Epidermal melanocyte (primary cell): ENCODE measurements at regions not wholly inside any gene's neighbourhood (a gene's known extent, or its start where the extent isn't known, plus 50 kb on each side); places are given as distances from the start of the nearest gene placed in this dataset.
"Not testable (repeated sequence)": the region's sequence is repeated elsewhere in the genome, so short reads cannot be mapped to it uniquely, and the experiment has no call there.

ENCODE experiments used
- DNase-seq: peaks from one replicate; pipeline ENCODE4 v3.0.0; 2011; ENCODE audit warnings: low spot score; ENCODE audit not compliant: insufficient read length

GRCh38 chr4:81606166-81606565 is 134.5 kb upstream of the RASGEF1B start:
- no peak for DNase-seq

- no peak for DNase-seq
Measured at GRCh38 chr4:81605271-81605670, 133.6 kb upstream of the RASGEF1B start.

GRCh38 chr4:81604683-81605218 is 133.0 kb upstream of the RASGEF1B start:
- no peak for DNase-seq

GRCh38 chr4:81602854-81603253 is 131.1 kb upstream of the RASGEF1B start:
- DNase-seq = no peak

DNA sequence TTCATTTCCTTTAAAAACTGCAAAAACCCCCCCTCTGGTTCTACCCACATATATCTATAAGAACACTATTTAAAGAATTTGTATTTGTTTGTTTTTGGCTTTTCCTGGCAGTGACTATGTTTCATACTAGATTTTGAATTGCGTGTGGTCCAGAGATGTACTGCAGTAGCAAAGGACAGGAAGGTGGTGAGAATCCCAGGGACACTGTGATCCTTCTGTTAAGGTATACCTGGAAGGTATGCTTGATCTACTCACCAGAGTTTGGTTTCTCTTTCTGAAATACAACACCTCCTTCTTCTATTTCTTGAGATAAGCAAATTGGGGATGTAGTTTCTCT is 129.6 kb upstream of the RASGEF1B start:
- no peak for DNase-seq

GRCh38 chr4:81600520-81601357 is 129.0 kb upstream of the RASGEF1B start:
- no peak for DNase-seq

DNA sequence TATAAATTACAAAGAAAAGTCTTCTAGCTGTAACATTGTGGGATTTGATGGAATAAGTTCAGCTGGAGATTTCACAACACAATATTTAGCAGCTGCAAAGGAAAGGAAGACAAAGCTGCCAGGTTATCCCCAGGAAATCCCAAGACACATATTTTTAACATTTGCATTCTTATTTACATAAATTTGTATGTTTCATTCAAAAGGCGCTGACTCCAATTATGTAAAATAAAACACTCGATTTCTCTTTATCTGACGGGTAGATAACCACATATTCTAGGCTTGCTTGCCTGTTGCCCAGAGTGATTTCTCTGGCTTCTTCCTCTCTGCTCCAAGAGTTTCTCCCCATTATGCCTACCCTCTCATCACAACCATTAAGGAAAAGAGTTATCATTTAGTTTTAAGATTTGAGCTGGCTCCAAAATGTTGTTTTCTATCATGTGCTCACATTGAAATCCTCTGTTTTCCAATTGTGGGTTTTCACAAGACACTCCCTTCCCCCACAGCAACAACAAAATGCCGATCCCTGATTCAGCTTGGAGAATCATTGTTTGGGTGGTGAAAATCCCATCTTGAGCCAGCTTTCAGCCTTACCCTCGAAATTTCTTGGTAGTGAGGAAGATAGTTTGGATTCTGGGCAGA is 128.2 kb upstream of the RASGEF1B start:
- DNase-seq = no peak

GRCh38 chr4:81595798-81596610 is 124.3 kb upstream of the RASGEF1B start:
- DNase-seq = no peak

DNA sequence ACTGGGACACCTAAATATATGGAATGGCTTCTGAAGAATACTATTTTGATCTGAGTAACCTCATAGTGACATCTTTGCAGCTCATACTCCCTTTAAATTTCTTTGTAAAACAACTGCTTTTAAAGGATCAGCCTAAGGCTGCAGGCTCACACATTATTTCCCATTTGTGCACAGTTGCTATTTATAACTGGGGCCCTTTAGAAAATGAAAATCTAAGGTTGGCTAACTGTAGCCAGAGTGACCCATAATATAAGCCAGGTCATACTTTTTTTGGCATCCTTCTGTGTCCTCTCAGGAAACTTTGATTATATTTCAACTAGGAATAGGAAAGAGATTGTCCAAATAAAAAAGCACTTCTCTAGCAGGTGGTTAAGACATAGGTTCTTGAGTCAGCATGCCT is 123.6 kb upstream of the RASGEF1B start:
- DNase-seq = no peak

GRCh38 chr4:81594490-81595159 is 122.9 kb upstream of the RASGEF1B start:
- DNase-seq = no peak

DNA sequence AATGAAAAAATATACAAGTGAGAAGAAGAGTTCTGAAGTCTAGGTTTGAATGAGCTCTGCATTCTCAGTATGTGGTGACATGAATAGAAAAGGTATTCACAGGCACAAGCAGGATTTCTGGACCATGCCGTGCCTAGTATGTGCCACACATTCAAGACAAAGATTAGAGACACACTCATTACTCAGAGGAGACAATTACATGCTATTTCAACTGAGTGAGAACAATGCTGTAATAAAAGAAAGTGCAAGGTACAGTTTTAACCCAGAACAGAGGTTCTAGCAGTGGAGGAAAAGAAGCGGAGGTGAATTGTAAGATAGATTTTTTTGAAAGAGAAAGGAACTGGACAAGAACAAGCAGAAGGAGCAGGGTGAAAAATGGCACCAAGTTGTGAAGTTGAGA is 121.0 kb upstream of the RASGEF1B start:
- DNase-seq = no peak

- DNase-seq = no peak
Measured at GRCh38 chr4:81590596-81590995, 118.9 kb upstream of the RASGEF1B start.

DNA sequence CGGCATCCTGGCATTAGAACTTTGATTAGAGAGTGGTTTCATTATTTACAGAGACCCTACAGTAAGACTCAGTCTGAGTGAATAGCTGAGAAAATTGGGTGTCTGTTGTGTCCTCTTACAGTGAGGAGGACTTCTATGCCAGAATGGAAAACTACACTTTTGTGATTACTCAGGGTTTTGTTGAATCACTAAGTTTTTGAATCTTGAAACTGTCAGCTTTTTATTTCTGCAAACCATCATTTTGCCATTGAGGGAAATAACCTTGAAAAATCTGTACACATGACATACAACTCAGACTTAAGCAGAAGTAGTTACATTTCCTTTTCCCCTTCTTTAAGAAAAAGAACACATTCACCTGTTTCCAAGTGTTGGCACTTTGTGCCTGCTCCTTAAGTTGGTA is 117.6 kb upstream of the RASGEF1B start:
- DNase-seq = no peak

GRCh38 chr4:81586706-81587105 is 115.0 kb upstream of the RASGEF1B start:
- no peak for DNase-seq

DNA sequence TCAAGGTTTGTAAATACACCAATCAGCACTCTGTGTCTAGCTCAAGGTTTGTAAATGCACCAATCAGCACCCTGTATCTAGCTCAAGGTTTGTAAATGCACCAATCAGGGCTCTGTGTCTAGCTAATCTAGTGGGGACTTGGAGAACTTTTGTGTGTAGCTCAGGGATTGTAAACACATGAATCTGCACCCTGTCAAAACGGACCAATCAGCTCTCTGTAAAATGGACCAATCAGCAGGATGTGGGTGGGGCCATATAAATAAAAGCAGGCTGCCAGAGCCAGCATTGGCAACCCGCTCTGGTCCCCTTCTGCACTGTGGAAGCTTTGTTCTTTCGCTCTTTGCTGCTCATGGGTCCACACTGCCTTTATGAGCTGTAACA is 109.3 kb upstream of the RASGEF1B start:
- DNase-seq = not testable (repeated sequence)

DNA sequence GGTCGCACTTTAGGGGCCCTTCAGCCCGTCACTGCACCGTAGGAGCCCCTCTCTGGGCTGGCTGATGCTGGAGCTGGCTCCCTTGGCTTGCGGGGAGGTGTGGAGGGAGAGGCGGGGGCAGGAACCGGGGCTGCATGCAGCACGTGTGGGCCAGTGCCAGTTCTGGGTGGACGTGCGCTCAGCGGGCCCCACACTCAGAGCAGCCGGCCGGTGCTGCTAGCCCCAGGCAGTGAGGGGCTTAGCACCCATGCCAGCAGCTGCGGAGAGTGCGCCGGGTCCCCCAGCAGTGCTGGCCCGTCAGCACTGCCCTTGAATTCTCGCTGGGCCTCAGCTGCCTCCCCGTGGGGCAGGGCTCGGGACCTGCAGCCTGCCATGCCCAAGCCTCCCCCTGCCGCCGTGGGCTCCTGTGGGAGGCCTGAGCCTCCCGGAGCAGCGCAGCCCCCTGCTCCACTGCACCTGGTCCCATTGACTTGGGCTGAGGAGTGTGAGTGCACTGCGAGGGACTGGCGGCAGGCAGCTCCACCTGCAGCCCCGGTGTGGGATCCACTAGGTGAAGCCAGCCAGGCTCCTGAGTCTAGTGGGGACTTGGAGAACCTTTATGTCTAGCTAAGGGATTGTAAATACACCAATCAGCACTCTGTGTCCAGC is 108.8 kb upstream of the RASGEF1B start:
- DNase-seq = no peak

GRCh38 chr4:81577392-81577791 is 105.7 kb upstream of the RASGEF1B start:
- DNase-seq = no peak

- DNase-seq = no peak
Measured at GRCh38 chr4:81574991-81575390, 103.3 kb upstream of the RASGEF1B start.

GRCh38 chr4:81573840-81574239 is 102.1 kb upstream of the RASGEF1B start:
- DNase-seq = no peak

GRCh38 chr4:81572402-81572801 is 100.7 kb upstream of the RASGEF1B start:
- DNase-seq = no peak

DNA sequence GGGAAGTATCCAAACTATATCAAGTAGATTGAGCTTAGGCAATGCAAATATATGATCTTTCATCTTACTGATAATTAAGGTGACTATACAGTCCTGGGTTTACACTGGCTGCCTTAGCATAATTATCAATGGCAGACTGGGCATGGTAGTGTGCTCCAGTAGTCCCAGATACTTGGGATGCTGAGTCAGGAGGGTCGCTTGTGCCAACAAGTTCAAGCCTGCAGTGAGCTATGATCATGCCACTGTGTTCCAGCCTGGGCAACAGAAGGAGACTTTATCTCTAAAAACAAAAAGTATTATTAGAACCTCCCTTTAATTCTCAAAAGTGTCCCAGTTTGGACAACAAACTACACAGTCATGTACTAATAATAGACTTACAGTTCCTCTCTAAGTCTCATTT is 99.4 kb upstream of the RASGEF1B start:
- DNase-seq = no peak
